Stimulated activated CD8-positive, alpha-beta memory T cell treated with anti-CD3 and anti-CD28 coated beads, Interleukin-12 subunit alpha, Interleukin-12 subunit beta, amount 100 ng/mL, for 24 hours (primary cell): ENCODE measurements at regions not wholly inside any gene's neighbourhood (a gene's known extent, or its start where the extent isn't known, plus 50 kb on each side); places are given as distances from the start of the nearest gene placed in this dataset.

ENCODE experiments used
- DNase-seq: peaks from one replicate; pipeline ENCODE4 v3.0.0-alpha.2; 2020; ENCODE audit errors: extremely low read depth

- DNase-seq = no peak
Measured at GRCh38 chr2:111712361-111712760, 171.6 kb downstream of the ANAPC1 start.

GRCh38 chr2:111712940-111713515 lies 171.0 kb downstream of the ANAPC1 start:
- DNase-seq = no peak

GRCh38 chr2:111715987-111716904 lies 167.7 kb downstream of the ANAPC1 start:
- DNase-seq = no peak

- DNase-seq = no peak
Measured at GRCh38 chr2:111716905-111717775, 166.9 kb downstream of the ANAPC1 start.
